ENCODE measurements at regions not wholly inside any gene's neighbourhood (a gene's known extent, or its start where the extent isn't known, plus 50 kb on each side); places are given as distances from the start of the nearest gene placed in this dataset.

DNA sequence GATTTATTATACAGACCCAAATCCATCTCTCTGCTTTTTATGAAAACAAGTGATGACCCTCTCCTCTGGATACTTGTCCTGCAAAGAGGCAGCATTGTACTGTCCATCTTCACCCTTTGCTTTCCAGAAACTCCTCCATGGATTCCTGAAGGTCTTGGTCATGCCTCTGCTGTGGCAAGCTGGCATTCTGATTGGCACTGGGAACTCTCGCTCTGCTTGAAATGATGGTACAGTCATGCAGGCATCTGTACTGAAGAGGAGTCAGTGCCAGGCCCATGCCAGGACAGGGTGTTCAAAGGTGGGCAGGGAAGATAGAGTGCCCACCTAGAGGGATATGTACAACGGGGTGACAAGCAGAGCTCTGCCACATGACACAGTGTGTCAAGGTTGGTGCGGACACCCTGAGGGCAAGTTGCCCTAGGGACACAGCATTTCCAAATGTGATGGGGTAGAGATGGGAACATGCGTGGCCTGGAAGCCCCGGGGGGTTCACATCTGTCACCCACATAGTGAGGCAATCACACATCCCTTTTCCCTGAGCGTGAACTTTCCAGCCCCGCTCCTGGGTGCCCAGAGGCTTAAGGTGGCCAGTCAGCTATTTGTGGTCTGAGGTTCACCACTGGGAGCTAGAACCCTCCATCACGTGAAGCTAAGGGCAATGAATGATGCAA lies 235.7 kb upstream of the TCERG1L start:
- Histone ChIP-seq H3K27me3 (replicated peaks in 1 of 2; ENCODE audit: control insufficient read depth in 2 of 2, insufficient read depth in 2 of 2, low read length in 1 of 2) (no peaks in the 10 kb centered on the region), H3K9ac (ENCODE audit: control insufficient read depth, insufficient read depth, low read length) (no peak overlapping the region), H3K79me2 (ENCODE audit: control insufficient read depth, insufficient read depth, low read length) (no peaks in the 10 kb centered on the region), H3K36me3 (ENCODE audit: control insufficient read depth in 2 of 2, insufficient read depth in 2 of 2, low read length in 1 of 2) (no peaks in the 10 kb centered on the region), H3K4me2 (ENCODE audit: control insufficient read depth, insufficient read depth) (no peak overlapping the region), H3K9me3 (replicated peaks; ENCODE audit: control insufficient read depth, insufficient read depth, low read length) (no peaks in the 10 kb centered on the region; the same call in 2 of the 3 replicates), H4K20me1 (ENCODE audit: control insufficient read depth, insufficient read depth) (no peaks in the 10 kb centered on the region), H3K4me1 (ENCODE audit: control insufficient read depth, insufficient read depth, low read length) (no peaks in the 10 kb centered on the region), H3K4me3 (no peak overlapping the region), H2AFZ (ENCODE audit: control insufficient read depth, low read depth, low read length) (no peak overlapping the region), H3K27ac (ENCODE audit: control insufficient read depth, insufficient read depth) (no peak overlapping the region)
- SMC1A ChIA-PET (ENCODE audit: uncharacterized antibody, unreplicated experiment), result no interaction called here
- in situ Hi-C loops (cut with MboI) (no loop called here), intact Hi-C loops (cut with micrococcal nuclease; ENCODE audit: unreplicated experiment) (no loop called here)
- FAIRE-seq, result no peak
- CTCF ChIA-PET, result no interaction called here
- POLR2A ChIA-PET, result no interaction called here
- no peak for ATAC-seq
- TF ChIP-seq TAF1 (IDR thresholded peaks at IDR 0.05; ENCODE audit: borderline replicate concordance, low read depth, low read length) (no peak), BMI1 (IDR thresholded peaks at IDR 0.05; ENCODE audit: borderline replicate concordance) (no peak), NRF1 (conservative IDR thresholded peaks at IDR 0.05; ENCODE audit: low read depth, low read length) (no peak), MEF2B (IDR thresholded peaks at IDR 0.05; ENCODE audit: partially characterized antibody, poor library complexity, severe bottlenecking) (no peak)
- RAD21 ChIA-PET (ENCODE audit: unreplicated experiment), result no interaction called here
- no peak for DNase-seq (ENCODE audit: low read depth, low spot score)
- 39% methylated on average over 8 of the region's 8 CpGs for WGBS (ENCODE audit: insufficient coverage, insufficient replicate concordance, low lambda C conversion rate, missing lambda C conversion rate)
- BruUV-seq (replicated peaks), result no TSS peak

DNA sequence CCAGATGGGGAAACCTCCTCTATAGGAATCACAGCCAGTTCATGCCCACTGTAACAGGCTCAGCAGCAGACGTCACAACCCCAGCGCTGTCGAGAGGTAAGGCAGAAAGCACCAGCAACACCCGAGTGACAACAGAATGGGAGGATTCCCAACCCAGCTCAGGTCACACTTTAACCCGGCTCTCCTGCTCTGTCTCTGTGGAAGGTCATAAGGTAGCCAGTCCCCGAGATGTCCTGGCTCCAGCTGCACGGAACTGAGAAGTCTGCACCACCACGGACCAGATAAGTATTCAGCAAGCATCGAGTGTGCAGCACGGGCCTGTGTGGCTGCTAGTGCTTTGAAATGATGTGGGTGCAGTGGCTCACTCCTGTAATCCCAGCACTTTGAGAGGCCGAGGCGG lies 236.7 kb upstream of the TCERG1L start:
- POLR2A ChIA-PET, result no interaction called here
- FAIRE-seq (no peak), ATAC-seq (no peak), DNase-seq (ENCODE audit: low read depth, low spot score) (no peak)
- no peaks in the 10 kb centered on the region for H3K27me3 ChIP-seq (replicated peaks in 1 of 2; ENCODE audit: control insufficient read depth in 2 of 2, insufficient read depth in 2 of 2, low read length in 1 of 2)
- H3K79me2 ChIP-seq (ENCODE audit: control insufficient read depth, insufficient read depth, low read length), result no peaks in the 10 kb centered on the region
- BruUV-seq (replicated peaks), result no TSS peak
- H3K36me3 ChIP-seq (ENCODE audit: control insufficient read depth in 2 of 2, insufficient read depth in 2 of 2, low read length in 1 of 2), result no peaks in the 10 kb centered on the region
- RAD21 ChIA-PET (ENCODE audit: unreplicated experiment), result no interaction called here
- no peaks in the 10 kb centered on the region; the same call in 2 of the 3 replicates for H3K9me3 ChIP-seq (replicated peaks; ENCODE audit: control insufficient read depth, insufficient read depth, low read length)
- no peak overlapping the region for H2AFZ ChIP-seq (ENCODE audit: control insufficient read depth, low read depth, low read length)
- no peak overlapping the region for H3K4me2 ChIP-seq (ENCODE audit: control insufficient read depth, insufficient read depth)
- H3K4me1 ChIP-seq (ENCODE audit: control insufficient read depth, insufficient read depth, low read length), result no peaks in the 10 kb centered on the region
- in situ Hi-C loops (cut with MboI), result no loop called here
- no peak overlapping the region for H3K9ac ChIP-seq (ENCODE audit: control insufficient read depth, insufficient read depth, low read length)
- SMC1A ChIA-PET (ENCODE audit: uncharacterized antibody, unreplicated experiment), result no interaction called here
- 25% methylated on average over 12 of the region's 12 CpGs for WGBS (ENCODE audit: insufficient coverage, insufficient replicate concordance, low lambda C conversion rate, missing lambda C conversion rate)
- no peak overlapping the region for H3K27ac ChIP-seq (ENCODE audit: control insufficient read depth, insufficient read depth)
- CTCF ChIA-PET, result no interaction called here
- intact Hi-C loops (cut with micrococcal nuclease; ENCODE audit: unreplicated experiment), result no loop called here
- H3K4me3 ChIP-seq, result no peak overlapping the region
- H4K20me1 ChIP-seq (ENCODE audit: control insufficient read depth, insufficient read depth), result no peaks in the 10 kb centered on the region
- no peak for TF ChIP-seq ZNF274 (IDR thresholded peaks at IDR 0.05; ENCODE audit: insufficient read depth, insufficient read length)
- TF ChIP-seq, protein P1, sequence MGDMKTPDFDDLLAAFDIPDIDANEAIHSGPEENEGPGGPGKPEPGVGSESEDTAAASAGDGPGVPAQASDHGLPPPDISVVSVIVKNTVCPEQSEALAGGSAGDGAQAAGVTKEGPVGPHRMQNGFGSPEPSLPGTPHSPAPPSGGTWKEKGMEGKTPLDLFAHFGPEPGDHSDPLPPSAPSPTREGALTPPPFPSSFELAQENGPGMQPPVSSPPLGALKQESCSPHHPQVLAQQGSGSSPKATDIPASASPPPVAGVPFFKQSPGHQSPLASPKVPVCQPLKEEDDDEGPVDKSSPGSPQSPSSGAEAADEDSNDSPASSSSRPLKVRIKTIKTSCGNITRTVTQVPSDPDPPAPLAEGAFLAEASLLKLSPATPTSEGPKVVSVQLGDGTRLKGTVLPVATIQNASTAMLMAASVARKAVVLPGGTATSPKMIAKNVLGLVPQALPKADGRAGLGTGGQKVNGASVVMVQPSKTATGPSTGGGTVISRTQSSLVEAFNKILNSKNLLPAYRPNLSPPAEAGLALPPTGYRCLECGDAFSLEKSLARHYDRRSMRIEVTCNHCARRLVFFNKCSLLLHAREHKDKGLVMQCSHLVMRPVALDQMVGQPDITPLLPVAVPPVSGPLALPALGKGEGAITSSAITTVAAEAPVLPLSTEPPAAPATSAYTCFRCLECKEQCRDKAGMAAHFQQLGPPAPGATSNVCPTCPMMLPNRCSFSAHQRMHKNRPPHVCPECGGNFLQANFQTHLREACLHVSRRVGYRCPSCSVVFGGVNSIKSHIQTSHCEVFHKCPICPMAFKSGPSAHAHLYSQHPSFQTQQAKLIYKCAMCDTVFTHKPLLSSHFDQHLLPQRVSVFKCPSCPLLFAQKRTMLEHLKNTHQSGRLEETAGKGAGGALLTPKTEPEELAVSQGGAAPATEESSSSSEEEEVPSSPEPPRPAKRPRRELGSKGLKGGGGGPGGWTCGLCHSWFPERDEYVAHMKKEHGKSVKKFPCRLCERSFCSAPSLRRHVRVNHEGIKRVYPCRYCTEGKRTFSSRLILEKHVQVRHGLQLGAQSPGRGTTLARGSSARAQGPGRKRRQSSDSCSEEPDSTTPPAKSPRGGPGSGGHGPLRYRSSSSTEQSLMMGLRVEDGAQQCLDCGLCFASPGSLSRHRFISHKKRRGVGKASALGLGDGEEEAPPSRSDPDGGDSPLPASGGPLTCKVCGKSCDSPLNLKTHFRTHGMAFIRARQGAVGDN (IDR thresholded peaks at IDR 0.05), result no peak
- TF ChIP-seq CHD1 (IDR thresholded peaks at IDR 0.05; ENCODE audit: low read depth, low read length), result no peak
- TF ChIP-seq, protein P2, sequence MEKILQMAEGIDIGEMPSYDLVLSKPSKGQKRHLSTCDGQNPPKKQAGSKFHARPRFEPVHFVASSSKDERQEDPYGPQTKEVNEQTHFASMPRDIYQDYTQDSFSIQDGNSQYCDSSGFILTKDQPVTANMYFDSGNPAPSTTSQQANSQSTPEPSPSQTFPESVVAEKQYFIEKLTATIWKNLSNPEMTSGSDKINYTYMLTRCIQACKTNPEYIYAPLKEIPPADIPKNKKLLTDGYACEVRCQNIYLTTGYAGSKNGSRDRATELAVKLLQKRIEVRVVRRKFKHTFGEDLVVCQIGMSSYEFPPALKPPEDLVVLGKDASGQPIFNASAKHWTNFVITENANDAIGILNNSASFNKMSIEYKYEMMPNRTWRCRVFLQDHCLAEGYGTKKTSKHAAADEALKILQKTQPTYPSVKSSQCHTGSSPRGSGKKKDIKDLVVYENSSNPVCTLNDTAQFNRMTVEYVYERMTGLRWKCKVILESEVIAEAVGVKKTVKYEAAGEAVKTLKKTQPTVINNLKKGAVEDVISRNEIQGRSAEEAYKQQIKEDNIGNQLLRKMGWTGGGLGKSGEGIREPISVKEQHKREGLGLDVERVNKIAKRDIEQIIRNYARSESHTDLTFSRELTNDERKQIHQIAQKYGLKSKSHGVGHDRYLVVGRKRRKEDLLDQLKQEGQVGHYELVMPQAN (conservative IDR thresholded peaks at IDR 0.05), result no peak
- TF ChIP-seq, protein P3, sequence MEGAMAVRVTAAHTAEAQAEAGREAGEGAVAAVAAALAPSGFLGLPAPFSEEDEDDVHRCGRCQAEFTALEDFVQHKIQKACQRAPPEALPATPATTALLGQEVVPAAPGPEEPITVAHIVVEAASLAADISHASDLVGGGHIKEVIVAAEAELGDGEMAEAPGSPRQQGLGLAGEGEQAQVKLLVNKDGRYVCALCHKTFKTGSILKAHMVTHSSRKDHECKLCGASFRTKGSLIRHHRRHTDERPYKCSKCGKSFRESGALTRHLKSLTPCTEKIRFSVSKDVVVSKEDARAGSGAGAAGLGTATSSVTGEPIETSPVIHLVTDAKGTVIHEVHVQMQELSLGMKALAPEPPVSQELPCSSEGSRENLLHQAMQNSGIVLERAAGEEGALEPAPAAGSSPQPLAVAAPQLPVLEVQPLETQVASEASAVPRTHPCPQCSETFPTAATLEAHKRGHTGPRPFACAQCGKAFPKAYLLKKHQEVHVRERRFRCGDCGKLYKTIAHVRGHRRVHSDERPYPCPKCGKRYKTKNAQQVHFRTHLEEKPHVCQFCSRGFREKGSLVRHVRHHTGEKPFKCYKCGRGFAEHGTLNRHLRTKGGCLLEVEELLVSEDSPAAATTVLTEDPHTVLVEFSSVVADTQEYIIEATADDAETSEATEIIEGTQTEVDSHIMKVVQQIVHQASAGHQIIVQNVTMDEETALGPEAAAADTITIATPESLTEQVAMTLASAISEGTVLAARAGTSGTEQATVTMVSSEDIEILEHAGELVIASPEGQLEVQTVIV (IDR thresholded peaks at IDR 0.05; ENCODE audit: borderline replicate concordance, partially characterized antibody), result no peak
